HFFc6 (cell line): ENCODE measurements at regions not wholly inside any gene's neighbourhood (a gene's known extent, or its start where the extent isn't known, plus 50 kb on each side); places are given as distances from the start of the nearest gene placed in this dataset.

Experiments used
- DNase-seq: peaks from one replicate; pipeline ENCODE4 v3.0.0-alpha.2; 2018
- H3K27ac Mint-ChIP-seq: 2 replicates; pipeline ENCODE4 v1.8.0; 2020; ENCODE audit warnings: mild to moderate bottlenecking, mixed read lengths
- H3K27me3 Mint-ChIP-seq: 2 replicates; pipeline ENCODE4 v1.8.0; 2021; ENCODE audit warnings: mild to moderate bottlenecking, moderate library complexity, mixed read lengths; ENCODE audit not compliant: insufficient read depth
- H3K36me3 Mint-ChIP-seq: 2 replicates; pipeline ENCODE4 v1.8.0; 2021; ENCODE audit warnings: low read depth, mixed read lengths
- H3K4me1 Mint-ChIP-seq: 2 replicates; pipeline ENCODE4 v1.8.0; 2020; ENCODE audit warnings: low read depth, mixed read lengths
- H3K4me3 Mint-ChIP-seq: 2 replicates; pipeline ENCODE4 v1.8.0; 2020; ENCODE audit warnings: mild to moderate bottlenecking, moderate library complexity, mixed read lengths
- H3K9me3 Mint-ChIP-seq: 2 replicates; pipeline ENCODE4 v1.8.0; 2020; ENCODE audit warnings: mild to moderate bottlenecking, mixed read lengths
- CTCF ChIP-seq: fragments of 200-600 bp; sonication (generic); IDR thresholded peaks from 2 replicates; pipeline ENCODE4 v1.5.0; 2021; ENCODE audit warnings: antibody characterized with exemption, mild to moderate bottlenecking

- 0 out of 2 replicates have a peak, but pooled peaks cover 3% of the 10 kb centered on the region for H3K9me3 Mint-ChIP-seq
- H3K4me3 Mint-ChIP-seq: peak overlapping the region; percentile 71
- peak overlapping the region; percentile 90 for H3K27ac Mint-ChIP-seq
- TF ChIP-seq CTCF: no peak
- peak; percentile 86 for DNase-seq
- peaks cover 68% of the 10 kb centered on the region for H3K4me1 Mint-ChIP-seq
- H3K27me3 Mint-ChIP-seq: no peaks in the 10 kb centered on the region; the same call in 1 of the 2 replicates
- peaks cover 15% of the 10 kb centered on the region for H3K36me3 Mint-ChIP-seq
These were observed 107.1 kb upstream of the STK17B start for GRCh38 chr2:196278491-196278911.

GRCh38 chr2:196279541-196279940, 108.2 kb upstream of the STK17B start:
- Mint-ChIP-seq H3K4me3 (peak overlapping the region; percentile 71), H3K9me3 (0 out of 2 replicates have a peak, but pooled peaks cover 3% of the 10 kb centered on the region)
- no peak for TF ChIP-seq CTCF

GRCh38 chr2:196284144-196284844, 112.9 kb upstream of the STK17B start:
- no peak for TF ChIP-seq CTCF
- DNase-seq: no peak
- peaks cover 42% of the 10 kb centered on the region for H3K4me1 Mint-ChIP-seq
- H3K4me3 Mint-ChIP-seq: peak overlapping the region; percentile 76; the same call in 1 of the 2 replicates
- H3K9me3 Mint-ChIP-seq: 0 out of 2 replicates have a peak, but pooled peaks cover 3% of the 10 kb centered on the region
- H3K27me3 Mint-ChIP-seq: 0 out of 2 replicates have a peak, but pooled peaks cover 2% of the 10 kb centered on the region
- H3K27ac Mint-ChIP-seq: peak overlapping the region; percentile 84
- H3K36me3 Mint-ChIP-seq: peaks cover 18% of the 10 kb centered on the region

More at GRCh38 chr2:196279541-196279940, 108.2 kb upstream of the STK17B start:
- peaks cover 68% of the 10 kb centered on the region for H3K4me1 Mint-ChIP-seq
- peak overlapping the region; percentile 90 for H3K27ac Mint-ChIP-seq
- peaks cover 19% of the 10 kb centered on the region for H3K36me3 Mint-ChIP-seq
- DNase-seq: peak; percentile 28
- peaks cover 2% of the 10 kb centered on the region; the same call in 1 of the 2 replicates for H3K27me3 Mint-ChIP-seq

- no peak for TF ChIP-seq CTCF
- peak overlapping the region; percentile 84 for H3K27ac Mint-ChIP-seq
- 0 out of 2 replicates have a peak, but pooled peaks cover 2% of the 10 kb centered on the region for H3K27me3 Mint-ChIP-seq
- H3K36me3 Mint-ChIP-seq: peaks cover 11% of the 10 kb centered on the region; the same call in 1 of the 2 replicates
- H3K9me3 Mint-ChIP-seq: no peaks in the 10 kb centered on the region
- DNase-seq: peak; percentile 26
- H3K4me3 Mint-ChIP-seq: peak overlapping the region; percentile 76
- H3K4me1 Mint-ChIP-seq: peaks cover 35% of the 10 kb centered on the region
These were observed 113.6 kb upstream of the STK17B start for GRCh38 chr2:196284866-196285557.

- Mint-ChIP-seq H3K36me3 (peaks cover 12% of the 10 kb centered on the region), H3K27me3 (0 out of 2 replicates have a peak, but pooled peaks cover 2% of the 10 kb centered on the region), H3K9me3 (no peaks in the 10 kb centered on the region), H3K4me1 (peaks cover 32% of the 10 kb centered on the region), H3K27ac (no peak overlapping the region), H3K4me3 (no peak overlapping the region)
- no peak for DNase-seq
- no peak for TF ChIP-seq CTCF
These were observed 115.4 kb upstream of the STK17B start for GRCh38 chr2:196286821-196287220.
